ENCODE measurements at regions not wholly inside any gene's neighbourhood (a gene's known extent, or its start where the extent isn't known, plus 50 kb on each side); places are given as distances from the start of the nearest gene placed in this dataset.

DNA sequence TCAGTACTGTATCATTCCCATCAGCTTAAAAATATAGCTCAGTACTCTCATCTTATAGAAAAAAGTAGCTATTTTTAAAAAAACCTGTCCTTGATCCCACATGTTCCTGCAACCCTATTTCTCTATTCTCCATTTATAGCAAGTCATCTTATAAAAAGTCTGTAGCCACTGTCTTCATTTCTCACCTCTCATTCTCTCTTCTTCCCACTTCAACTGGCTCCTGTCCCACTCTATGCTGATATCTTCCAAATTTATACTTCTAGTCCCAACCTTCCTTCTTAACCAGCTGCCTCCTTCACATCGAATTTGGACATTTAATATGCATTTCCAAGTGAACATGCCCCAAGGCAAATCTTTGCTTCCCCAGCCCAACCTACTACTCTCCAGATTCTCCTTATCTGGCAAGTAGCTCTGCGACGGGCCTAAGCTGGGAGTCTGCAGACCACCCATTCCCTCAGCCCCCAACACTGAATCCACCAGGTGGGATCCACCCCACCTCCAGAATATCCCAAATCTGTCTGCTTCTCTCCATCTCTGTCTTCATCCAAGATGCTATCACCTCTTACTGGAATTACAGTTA, 52.0 kb upstream of the TANC2 start:
- DNase-seq (ENCODE audit: low spot score): no peak

DNA sequence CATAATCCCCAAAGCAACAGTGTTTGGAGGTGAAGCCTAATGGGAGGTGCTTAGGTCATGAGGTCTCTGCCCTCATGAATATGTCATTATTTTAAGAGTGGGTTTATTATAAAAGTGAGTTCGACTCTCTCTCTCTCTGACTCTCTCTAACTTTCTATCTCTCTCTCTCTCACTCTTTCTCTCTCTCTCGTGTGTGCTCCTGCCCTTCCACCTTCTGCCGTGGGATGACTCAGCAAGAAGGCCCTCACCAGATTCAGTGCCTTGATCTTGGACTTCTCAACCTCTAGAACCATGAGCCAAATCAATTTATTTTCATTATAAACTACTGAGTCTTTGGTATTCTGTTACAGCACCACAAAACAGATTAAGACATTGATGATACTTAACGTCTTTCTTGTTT, 53.7 kb upstream of the TANC2 start:
- DNase-seq (ENCODE audit: low spot score): no peak

- DNase-seq (ENCODE audit: low spot score): no peak
These were observed 54.9 kb upstream of the TANC2 start for GRCh38 chr17:62911114-62911513.

DNA sequence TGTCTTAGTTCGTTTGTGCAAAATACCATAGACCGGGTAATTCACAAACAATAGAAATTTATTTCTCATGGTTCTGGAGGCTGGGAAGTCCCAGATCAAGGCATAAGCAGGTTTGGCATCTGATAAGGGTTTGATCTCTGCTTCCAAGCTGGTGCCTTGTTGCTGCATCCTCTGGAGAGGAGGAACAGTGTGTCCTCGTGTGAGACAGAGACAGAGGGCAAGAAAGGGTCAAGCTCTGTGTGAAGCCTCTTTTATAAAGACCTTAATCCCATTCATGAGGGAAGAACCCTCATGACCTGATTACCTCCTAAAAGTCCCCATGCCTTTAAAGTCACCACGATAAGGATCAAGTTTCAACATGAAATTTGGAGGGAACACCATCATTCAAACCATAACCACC, 55.8 kb upstream of the TANC2 start:
- DNase-seq (ENCODE audit: low spot score): no peak

- DNase-seq (ENCODE audit: low spot score): no peak
These were observed 58.1 kb upstream of the TANC2 start for GRCh38 chr17:62907961-62908360.

- no peak for DNase-seq (ENCODE audit: low spot score)
These were observed 59.2 kb upstream of the TANC2 start for GRCh38 chr17:62906881-62907280.

- no peak for DNase-seq (ENCODE audit: low spot score)
These were observed 60.8 kb upstream of the TANC2 start for GRCh38 chr17:62905233-62905632.

DNA sequence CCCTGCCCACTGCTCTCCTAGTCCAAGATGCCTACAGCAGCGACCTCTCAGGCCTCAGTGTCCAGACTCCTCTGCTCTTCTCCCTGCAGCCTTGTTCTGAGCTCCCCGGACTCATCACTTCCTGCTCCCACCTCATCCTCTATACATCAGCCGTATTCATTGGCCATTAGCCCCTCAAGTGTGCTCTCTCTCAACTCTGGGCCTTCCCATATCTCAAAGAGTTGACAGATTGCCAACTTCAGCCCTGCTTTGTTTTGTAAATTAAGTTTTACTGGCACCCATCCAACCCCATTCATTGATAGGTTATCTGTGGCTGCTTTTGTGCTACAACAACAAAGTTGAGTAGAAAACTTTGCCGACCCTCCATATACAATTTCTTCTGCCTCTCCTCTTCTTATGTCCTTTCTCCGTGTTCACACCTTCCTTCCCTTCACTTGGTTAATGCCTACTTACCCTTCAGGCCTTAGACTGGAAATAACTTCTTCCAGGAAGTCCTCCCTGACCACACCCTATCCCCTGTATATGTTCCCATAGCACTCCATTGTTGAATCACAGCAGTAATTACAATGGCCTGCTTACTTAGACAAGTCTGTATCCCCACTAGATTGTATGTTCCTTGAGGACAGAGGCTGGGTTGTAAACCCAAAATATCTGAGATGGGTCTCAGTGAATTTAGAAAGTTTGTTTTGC, 63.4 kb upstream of the TANC2 start:
- no peak for DNase-seq (ENCODE audit: low spot score)

GRCh38 chr17:62901544-62901943, 64.5 kb upstream of the TANC2 start:
- no peak for DNase-seq (ENCODE audit: low spot score)

DNA sequence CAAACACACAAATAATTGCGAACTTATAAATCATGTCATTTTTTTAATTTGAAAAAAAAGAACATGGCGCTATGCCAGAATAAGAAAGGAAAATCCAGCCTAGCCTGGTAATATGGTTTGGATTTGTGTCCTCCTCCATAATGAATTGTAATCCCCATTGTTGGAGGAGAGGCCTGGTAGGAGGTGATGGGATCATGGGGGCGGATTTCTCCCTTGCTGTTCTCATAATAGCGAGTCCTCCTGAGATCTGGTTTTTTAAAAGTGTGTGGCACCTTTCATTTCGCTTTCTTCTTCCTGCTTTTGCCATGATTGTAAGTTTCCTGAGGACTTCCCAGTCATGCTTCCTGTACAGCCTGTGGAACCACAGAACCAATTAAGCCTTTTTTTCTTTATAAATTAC, 65.9 kb upstream of the TANC2 start:
- no peak for DNase-seq (ENCODE audit: low spot score)

- no peak for DNase-seq (ENCODE audit: low spot score)
These were observed 66.7 kb upstream of the TANC2 start for GRCh38 chr17:62899361-62899760.

GRCh38 chr17:62898239-62898864, 67.7 kb upstream of the TANC2 start:
- DNase-seq (ENCODE audit: low spot score): peak; percentile 22

GRCh38 chr17:62897706-62898105, 68.3 kb upstream of the TANC2 start:
- DNase-seq (ENCODE audit: low spot score): no peak

DNA sequence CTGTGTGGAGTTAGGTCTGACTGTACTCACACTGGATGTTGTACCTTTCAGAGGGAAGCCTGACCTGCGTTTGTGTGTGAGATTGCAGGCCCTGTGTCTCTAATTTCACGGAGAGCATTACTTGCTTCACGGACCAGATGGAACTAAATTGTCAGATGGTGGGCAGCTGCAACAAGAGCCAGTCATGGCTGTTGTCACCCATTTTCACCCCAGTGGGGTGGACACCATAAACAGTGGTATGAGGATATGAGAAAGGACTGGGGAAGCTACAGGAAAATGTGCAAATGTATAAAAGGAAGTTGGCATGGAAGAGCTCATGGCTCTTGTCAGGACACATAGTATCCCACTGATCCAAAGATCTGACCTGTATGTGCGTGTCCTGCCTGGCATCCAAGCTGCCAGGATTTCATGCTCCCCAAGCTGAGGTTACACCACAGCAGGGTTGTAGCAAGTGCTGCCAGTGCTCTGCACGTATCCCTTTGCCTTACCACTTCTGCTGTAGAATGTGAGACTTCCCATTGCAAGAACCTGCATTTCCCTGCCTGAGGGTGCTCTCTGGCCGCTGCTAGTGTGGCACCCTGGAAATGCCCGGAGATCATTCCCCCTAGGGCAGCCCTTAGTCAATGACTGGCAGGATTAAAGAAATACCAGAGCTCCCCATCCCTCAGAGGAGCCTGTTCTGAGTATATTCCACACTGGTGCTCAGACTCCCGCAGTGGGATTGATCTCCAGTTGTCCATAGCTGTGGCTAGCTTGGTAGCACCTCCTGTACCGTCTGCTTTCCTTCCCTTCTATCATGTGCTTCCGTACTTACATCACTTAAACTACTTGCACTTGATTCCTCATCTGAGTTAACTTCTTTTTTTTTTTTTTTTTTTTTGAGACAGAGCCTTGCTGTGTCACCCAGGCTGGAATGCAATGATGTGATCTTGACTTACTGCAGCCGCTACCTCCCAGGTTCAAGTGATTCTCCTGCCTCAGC, 70.4 kb upstream of the TANC2 start:
- DNase-seq (ENCODE audit: low spot score): no peak

- peak; percentile 43 for DNase-seq (ENCODE audit: low spot score)
These were observed 73.1 kb upstream of the TANC2 start for GRCh38 chr17:62892870-62893338.

- no peak for DNase-seq (ENCODE audit: low spot score)
These were observed 73.9 kb upstream of the TANC2 start for GRCh38 chr17:62892061-62892675.

GRCh38 chr17:62891659-62892058, 74.4 kb upstream of the TANC2 start:
- DNase-seq (ENCODE audit: low spot score): no peak

GRCh38 chr17:62888765-62889164, 77.3 kb upstream of the TANC2 start:
- no peak for DNase-seq (ENCODE audit: low spot score)

GRCh38 chr17:62888148-62888547, 77.9 kb upstream of the TANC2 start:
- no peak for DNase-seq (ENCODE audit: low spot score)

DNA sequence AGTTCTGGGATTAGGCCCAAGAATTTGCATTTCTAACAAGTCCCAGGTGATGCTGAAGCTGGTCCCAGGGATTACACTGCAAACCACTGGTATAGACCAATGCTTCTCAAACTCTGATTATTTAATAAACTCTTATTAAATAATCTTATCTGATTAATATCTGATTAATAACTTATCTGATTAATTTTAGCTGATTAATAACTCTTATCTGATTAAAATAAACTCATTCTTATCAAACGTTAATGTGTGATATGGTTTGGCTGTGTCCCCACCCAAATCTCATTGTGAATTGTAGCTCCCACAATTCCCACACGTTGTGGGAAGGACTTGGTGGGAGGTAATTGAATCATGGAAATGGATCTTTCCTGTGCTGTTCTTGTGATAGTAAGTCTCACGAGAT, 78.6 kb upstream of the TANC2 start:
- DNase-seq (ENCODE audit: low spot score): no peak

GRCh38 chr17:62884781-62885180, 76.7 kb upstream of the MARCHF10 start:
- DNase-seq (ENCODE audit: low spot score): no peak

- DNase-seq (ENCODE audit: low spot score): no peak
These were observed 74.8 kb upstream of the MARCHF10 start for GRCh38 chr17:62882878-62883277.

All from hepatic stellate cell (primary cell).